Astrocyte (in vitro differentiated cells and primary cell): ENCODE measurements at regions not wholly inside any gene's neighbourhood (a gene's known extent, or its start where the extent isn't known, plus 50 kb on each side); places are given as distances from the start of the nearest gene placed in this dataset.
"Not testable (repeated sequence)": the region's sequence is repeated elsewhere in the genome, so short reads cannot be mapped to it uniquely, and the experiment has no call there.

Experiments
- DNase-seq: peaks from one replicate; pipeline ENCODE4 v3.0.0-alpha.2; 2010; ENCODE audit warnings: low read depth
- FAIRE-seq: peaks from 2 replicates; lab custom pipeline; 2011; peaks lifted over from hg19 to GRCh38; lab: Jason Lieb, UNC
- H2AFZ ChIP-seq: 2 replicates; pipeline ENCODE4 v1.6.0; 2012; ENCODE audit warnings: low read depth, low read length, inconsistent platforms
- H3K27ac ChIP-seq: 2 replicates; pipeline ENCODE4 v1.5.1; 2011; ENCODE audit warnings: low read depth, low read length, inconsistent platforms
- H3K27me3 ChIP-seq: 2 replicates; pipeline ENCODE4 v1.6.0; 2011; ENCODE audit warnings: low read length, inconsistent platforms; ENCODE audit not compliant: insufficient read depth
- H3K36me3 ChIP-seq: 2 replicates; pipeline ENCODE4 v1.5.1; 2011; ENCODE audit warnings: low read length, inconsistent platforms; ENCODE audit not compliant: insufficient read depth
- H3K4me1 ChIP-seq: 2 replicates; pipeline ENCODE4 v1.5.1; 2011; ENCODE audit warnings: low read length, inconsistent platforms; ENCODE audit not compliant: insufficient read depth
- H3K4me2 ChIP-seq: 2 replicates; pipeline ENCODE4 v1.6.0; 2012; ENCODE audit warnings: low read length, inconsistent platforms
- H3K4me3 ChIP-seq: 2 replicates; pipeline ENCODE4 v1.5.1; 2011; ENCODE audit warnings: low read depth, mild to moderate bottlenecking, low read length, inconsistent platforms; ENCODE audit not compliant: insufficient read depth
- H3K79me2 ChIP-seq: 2 replicates; pipeline ENCODE4 v1.6.0; 2012; ENCODE audit warnings: mild to moderate bottlenecking, low read length, inconsistent platforms; ENCODE audit not compliant: insufficient read depth
- H3K9ac ChIP-seq: 2 replicates; pipeline ENCODE4 v1.6.0; 2012; ENCODE audit warnings: mild to moderate bottlenecking, low read length, inconsistent platforms
- H3K9me3 ChIP-seq: 2 replicates; pipeline ENCODE4 v1.5.1; 2012; ENCODE audit warnings: low read depth, mild to moderate bottlenecking, low read length, inconsistent platforms; ENCODE audit not compliant: insufficient read depth
- H4K20me1 ChIP-seq: 2 replicates; pipeline ENCODE4 v1.6.0; 2012; ENCODE audit warnings: low read length, inconsistent platforms; ENCODE audit not compliant: insufficient read depth
- H3K27ac Mint-ChIP-seq: one replicate; pipeline ENCODE4 v1.8.0; 2021; ENCODE audit warnings: mild to moderate bottlenecking, mixed read lengths; ENCODE audit not compliant: unreplicated experiment
- H3K27me3 Mint-ChIP-seq: one replicate; pipeline ENCODE4 v1.8.0; 2021; ENCODE audit warnings: low read depth, mixed read lengths; ENCODE audit not compliant: unreplicated experiment
- H3K36me3 Mint-ChIP-seq: one replicate; pipeline ENCODE4 v1.8.0; 2021; ENCODE audit warnings: low read depth, mixed read lengths; ENCODE audit not compliant: unreplicated experiment
- H3K4me1 Mint-ChIP-seq: one replicate; pipeline ENCODE4 v1.8.0; 2021; ENCODE audit warnings: low read depth, mixed read lengths; ENCODE audit not compliant: unreplicated experiment
- H3K4me3 Mint-ChIP-seq: one replicate; pipeline ENCODE4 v1.8.0; 2021; ENCODE audit warnings: mild to moderate bottlenecking, moderate library complexity, mixed read lengths; ENCODE audit not compliant: unreplicated experiment
- H3K9me3 Mint-ChIP-seq: one replicate; pipeline ENCODE4 v1.8.0; 2021; ENCODE audit warnings: mild to moderate bottlenecking, mixed read lengths; ENCODE audit not compliant: unreplicated experiment
- CTCF ChIP-seq: IDR thresholded peaks from 2 replicates; pipeline ENCODE4 v1.5.1; 2011; ENCODE audit warnings: low read depth, mild to moderate bottlenecking, inconsistent platforms, low read length, moderate library complexity; ENCODE audit not compliant: insufficient read depth
- EZH2 ChIP-seq: IDR thresholded peaks from 2 replicates; pipeline ENCODE4 v1.6.1; 2012; ENCODE audit warnings: mild to moderate bottlenecking, low read length, inconsistent platforms; ENCODE audit not compliant: insufficient read depth

GRCh38 chr3:22380253-22380652 lies 629.2 kb upstream of the ZNF385D start:
- no peak for DNase-seq
- Histone ChIP-seq H3K27me3 (no peaks in the 10 kb centered on the region), H4K20me1 (no peaks in the 10 kb centered on the region), H3K4me2 (no peak overlapping the region), H3K79me2 (no peaks in the 10 kb centered on the region), H2AFZ (no peak overlapping the region), H3K4me1 (peaks cover 3% of the 10 kb centered on the region), H3K4me3 (no peak overlapping the region), H3K9ac (no peak overlapping the region), H3K27ac (no peak overlapping the region), H3K36me3 (no peaks in the 10 kb centered on the region), H3K9me3 (no peaks in the 10 kb centered on the region)
- FAIRE-seq: no peak
- Mint-ChIP-seq H3K9me3 (no peaks in the 10 kb centered on the region), H3K27ac (no peak overlapping the region), H3K36me3 (no peaks in the 10 kb centered on the region), H3K27me3 (peaks cover 15% of the 10 kb centered on the region), H3K4me3 (no peak overlapping the region), H3K4me1 (peaks cover 12% of the 10 kb centered on the region)
- no peak for TF ChIP-seq EZH2
- no peak for TF ChIP-seq CTCF

- not testable (repeated sequence) for H3K27ac Mint-ChIP-seq
Measured at GRCh38 chr3:22381564-22381963, 630.6 kb upstream of the ZNF385D start.

GRCh38 chr3:22383285-22383684 lies 632.3 kb upstream of the ZNF385D start:
- Histone ChIP-seq H3K4me1 (no peaks in the 10 kb centered on the region), H3K27ac (no peak overlapping the region), H3K4me2 (no peak overlapping the region), H4K20me1 (no peaks in the 10 kb centered on the region), H3K36me3 (no peaks in the 10 kb centered on the region), H3K27me3 (no peaks in the 10 kb centered on the region), H3K79me2 (no peaks in the 10 kb centered on the region), H3K4me3 (no peak overlapping the region), H2AFZ (no peak overlapping the region), H3K9ac (no peak overlapping the region), H3K9me3 (no peaks in the 10 kb centered on the region)
- Mint-ChIP-seq H3K27me3 (peaks cover 15% of the 10 kb centered on the region), H3K36me3 (no peaks in the 10 kb centered on the region), H3K4me1 (no peaks in the 10 kb centered on the region), H3K9me3 (no peaks in the 10 kb centered on the region), H3K27ac (no peak overlapping the region), H3K4me3 (no peak overlapping the region)
- FAIRE-seq: no peak
- TF ChIP-seq EZH2: no peak
- no peak for TF ChIP-seq CTCF
- no peak for DNase-seq

More at GRCh38 chr3:22381564-22381963, 630.6 kb upstream of the ZNF385D start:
- not testable (repeated sequence) for H3K9ac ChIP-seq, H3K4me1 ChIP-seq, H3K4me3 Mint-ChIP-seq, H3K27ac ChIP-seq, H3K36me3 ChIP-seq, H3K79me2 ChIP-seq, H3K9me3 Mint-ChIP-seq, H3K36me3 Mint-ChIP-seq, H4K20me1 ChIP-seq, FAIRE-seq, H3K27me3 ChIP-seq, H3K4me2 ChIP-seq, H2AFZ ChIP-seq, DNase-seq, H3K9me3 ChIP-seq, H3K4me3 ChIP-seq
- Mint-ChIP-seq H3K4me1 (peaks cover 12% of the 10 kb centered on the region), H3K27me3 (peaks cover 15% of the 10 kb centered on the region)
